A549 (cell line): ENCODE measurements at regions not wholly inside any gene's neighbourhood (a gene's known extent, or its start where the extent isn't known, plus 50 kb on each side); places are given as distances from the start of the nearest gene placed in this dataset.

Experiments used
- ATAC-seq, 2 experiments: fragments of 200-7000 bp in 1 of 2; fragments of >200 bp in 1 of 2; cut with Nextera tagmentation in 1 of 2; cut with Tn5 transposase in 1 of 2; 3 replicates each; pipeline versions ENCODE4 v1.8.0 to v1.9.1; 2018 to 2020; ENCODE audit warnings: mild to moderate bottlenecking in 1 of 2, moderate library complexity in 1 of 2
- CTCF ChIA-PET: fragments of 300-600 bp; sonication (Branson Sonifier 250); formaldehyde crosslinking; extraction: SDS; loops from one replicate; lab custom pipeline; 2021; ENCODE audit warnings: antibody characterized with exemption, inconsistent platforms; lab: Yijun Ruan, JAX
- POLR2A ChIA-PET: fragments of 350-600 bp; formaldehyde crosslinking; extraction: SDS; loops from one replicate; lab custom pipeline; 2021; ENCODE audit warnings: antibody characterized with exemption, inconsistent platforms; lab: Yijun Ruan, JAX
- DNase-seq, 2 experiments: peaks; one replicate each; pipeline versions ENCODE4 v3.0.0 to v3.0.0-alpha.2; 2011 to 2016; ENCODE audit warnings: low read depth in 1 of 2, low spot score in 1 of 2
- FAIRE-seq: peaks from 2 replicates; lab custom pipeline; 2011; peaks lifted over from hg19 to GRCh38; lab: Jason Lieb, UNC
- H3K27ac ChIP-seq, 2 experiments: fragments of >200 bp; sonication (Bioruptor Twin); formaldehyde crosslinking; 3 replicates each; pipeline ENCODE4 v1.5.1; 2016 to 2017
- H3K4me1 ChIP-seq: fragments of >200 bp; sonication (Bioruptor Twin); formaldehyde crosslinking; 3 replicates; pipeline ENCODE4 v1.6.1; 2016
- H3K4me2 ChIP-seq: fragments of >200 bp; sonication (Bioruptor Twin); formaldehyde crosslinking; 3 replicates; pipeline ENCODE4 v1.6.1; 2016
- H3K4me3 ChIP-seq: fragments of >200 bp; sonication (Bioruptor Twin); formaldehyde crosslinking; 3 replicates; pipeline ENCODE4 v1.5.1; 2016
- H3K9me3 ChIP-seq: fragments of >200 bp; sonication (Bioruptor Twin); formaldehyde crosslinking; 3 replicates; pipeline ENCODE4 v1.6.1; 2016
- BHLHE40 ChIP-seq: IDR thresholded peaks from 2 replicates; pipeline ENCODE4 v1.6.1; 2012; ENCODE audit warnings: low read depth, low read length, inconsistent platforms
- EHF ChIP-seq: fragments of 250-450 bp; sonication (Bioruptor Pico); IDR thresholded peaks from 2 replicates; pipeline ENCODE4 v1.5.0; 2020; ENCODE audit warnings: mild to moderate bottlenecking
- KDM1A ChIP-seq: fragments of 200-600 bp; sonication (generic); IDR thresholded peaks from 2 replicates; pipeline ENCODE4 v1.6.1; 2016; ENCODE audit warnings: low read depth, mild to moderate bottlenecking
- MAFK ChIP-seq: fragments of 450-650 bp; IDR thresholded peaks from 2 replicates; pipeline ENCODE4 v1.6.1; 2014; ENCODE audit not compliant: partially characterized antibody
- MAZ ChIP-seq: fragments of 150-350 bp; IDR thresholded peaks from 2 replicates; pipeline ENCODE4 v1.6.1; 2014; ENCODE audit warnings: antibody characterized with exemption, low read depth, low read length, borderline replicate concordance
- MYC ChIP-seq: IDR thresholded peaks from 2 replicates; pipeline ENCODE4 v1.6.1; 2012; ENCODE audit warnings: mild to moderate bottlenecking, inconsistent platforms, low read length, improper control_type of control experiment, borderline replicate concordance
- POLR2A ChIP-seq: IDR thresholded peaks from 2 replicates; pipeline ENCODE4 v1.6.1; 2012; ENCODE audit warnings: mild to moderate bottlenecking, low read length
- RAD21 ChIP-seq, 2 experiments: fragments of >200 bp in 1 of 2; sonication (Bioruptor Twin) in 1 of 2; formaldehyde crosslinking in 1 of 2; IDR thresholded peaks in 1 of 2; conservative IDR thresholded peaks in 1 of 2; 2 replicates in 1 of 2; 3 replicates in 1 of 2; pipeline ENCODE4 v1.6.1; 2012 to 2018; ENCODE audit warnings: inconsistent platforms in 1 of 2
- RNF2 ChIP-seq: fragments of 200-600 bp; sonication (generic); IDR thresholded peaks from 2 replicates; pipeline ENCODE4 v1.6.1; 2016; ENCODE audit warnings: low read depth, mild to moderate bottlenecking, antibody characterized with exemption, moderate library complexity, borderline replicate concordance
- SREBF2 ChIP-seq: fragments of 450-650 bp; IDR thresholded peaks from 2 replicates; pipeline ENCODE4 v1.6.1; 2014; ENCODE audit warnings: mild to moderate bottlenecking, moderate library complexity
- TFCP2L1 ChIP-seq: fragments of 250-450 bp; sonication (Bioruptor Pico); IDR thresholded peaks from 2 replicates; pipeline ENCODE4 v1.5.0; 2021; ENCODE audit warnings: mild to moderate bottlenecking
- TP53 ChIP-seq: fragments of 250-450 bp; sonication (Bioruptor Pico); IDR thresholded peaks from 2 replicates; pipeline ENCODE4 v1.5.0; 2021; ENCODE audit warnings: mild to moderate bottlenecking, moderate library complexity
- ZNF302 ChIP-seq: fragments of 250-450 bp; sonication (Bioruptor Pico); IDR thresholded peaks from 2 replicates; pipeline ENCODE4 v1.9.0; 2021; ENCODE audit warnings: inconsistent platforms, mild to moderate bottlenecking, moderate library complexity
- WGBS: methylation state at CpG from one replicate; pipeline ENCODE4 v1.1.6; 2017; ENCODE audit errors: missing lambda C conversion rate; 5-methylcytosine and 5-hydroxymethylcytosine counted together
- TF ChIP-seq, protein P1 (sequence below): IDR thresholded peaks from 2 replicates; pipeline ENCODE4 v1.6.1; 2012
- TF ChIP-seq, protein P2 (sequence below): fragments of 450-650 bp; IDR thresholded peaks from 2 replicates; pipeline ENCODE4 v1.6.1; 2014; ENCODE audit warnings: antibody characterized with exemption
- TF ChIP-seq, protein P3 (sequence below): IDR thresholded peaks from 2 replicates; pipeline ENCODE4 v1.6.1; 2012; ENCODE audit warnings: low read depth, borderline replicate concordance
- TF ChIP-seq, protein P4 (sequence below): fragments of >200 bp; sonication (Bioruptor Twin); formaldehyde crosslinking; IDR thresholded peaks from 2 replicates; pipeline ENCODE4 v1.6.1; 2016
- TF ChIP-seq, protein P5 (sequence below): fragments of 150-350 bp; IDR thresholded peaks from 2 replicates; pipeline ENCODE4 v1.6.1; 2014; ENCODE audit warnings: low read depth, mild to moderate bottlenecking, low read length
- TF ChIP-seq, protein P6 (sequence below): fragments of 250-450 bp; sonication (Bioruptor Pico); IDR thresholded peaks from 2 replicates; pipeline ENCODE4 v1.5.0; 2020; ENCODE audit warnings: low read depth, mild to moderate bottlenecking, moderate library complexity
- TF ChIP-seq, protein P7 (sequence below): fragments of >200 bp; sonication (Bioruptor Twin); formaldehyde crosslinking; IDR thresholded peaks from 3 replicates; pipeline ENCODE4 v1.6.1; 2016

DNA sequence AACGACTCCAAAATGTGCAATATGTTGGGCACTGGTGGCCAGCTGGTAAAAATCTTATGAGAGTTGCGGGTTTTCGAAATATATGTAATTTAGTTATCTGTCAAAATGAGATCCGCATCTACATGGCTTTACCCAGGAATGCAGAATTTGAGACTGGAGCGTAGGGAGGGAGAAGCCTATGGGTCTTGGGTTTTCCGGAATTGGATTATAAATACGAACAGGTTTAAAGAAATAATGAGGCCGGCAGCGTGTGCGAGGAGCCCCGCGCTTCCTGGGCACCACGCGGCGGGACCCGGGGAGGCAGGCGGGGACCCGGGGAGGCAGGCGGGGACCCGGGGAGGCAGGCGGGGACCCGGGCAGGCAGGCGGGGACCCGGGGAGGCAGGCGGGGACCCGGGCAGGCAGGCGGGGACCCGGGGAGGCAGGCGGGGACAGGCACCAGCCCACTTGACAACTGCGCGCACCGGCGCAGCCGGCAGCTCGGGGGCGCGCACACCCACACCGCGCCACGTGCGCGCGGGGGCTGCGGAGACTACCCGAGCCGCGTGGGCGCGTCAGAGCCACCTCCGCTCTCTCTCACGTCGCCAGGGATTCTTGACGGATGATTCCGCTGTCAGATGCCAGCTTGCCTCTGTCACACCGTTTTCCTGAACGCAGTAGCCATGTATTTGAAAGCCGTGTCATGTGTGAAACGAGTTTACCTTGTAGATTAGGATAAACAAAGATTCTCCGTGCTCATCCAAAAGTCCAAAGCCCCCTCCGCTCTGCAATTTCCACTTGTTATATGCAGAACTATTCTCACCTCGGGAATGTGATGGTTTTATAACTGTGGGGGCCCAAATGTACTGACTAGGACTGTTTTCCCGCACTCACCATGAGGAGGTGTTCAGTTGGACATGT, 54.3 kb upstream of the HNRNPU start:
- FAIRE-seq, result no peak
- ATAC-seq, result peak; percentile 82 to 85
- no peaks in the 10 kb centered on the region for H3K9me3 ChIP-seq
- H3K4me1 ChIP-seq, result peaks cover 4% of the 10 kb centered on the region; the same call in 1 of the 3 replicates
- 0 out of 5 replicates have a peak, but pooled peaks have one; percentile 4 to 26 for TF ChIP-seq RAD21 (conservative IDR thresholded peaks at IDR 0.05 in 1 of 2, IDR thresholded peaks at IDR 0.05 in 1 of 2)
- TF ChIP-seq, protein P1, sequence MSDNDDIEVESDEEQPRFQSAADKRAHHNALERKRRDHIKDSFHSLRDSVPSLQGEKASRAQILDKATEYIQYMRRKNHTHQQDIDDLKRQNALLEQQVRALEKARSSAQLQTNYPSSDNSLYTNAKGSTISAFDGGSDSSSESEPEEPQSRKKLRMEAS, result peak; percentile 94
- no peak for TF ChIP-seq TFCP2L1 (CRISPR knock-in tag)
- TF ChIP-seq, protein P2, sequence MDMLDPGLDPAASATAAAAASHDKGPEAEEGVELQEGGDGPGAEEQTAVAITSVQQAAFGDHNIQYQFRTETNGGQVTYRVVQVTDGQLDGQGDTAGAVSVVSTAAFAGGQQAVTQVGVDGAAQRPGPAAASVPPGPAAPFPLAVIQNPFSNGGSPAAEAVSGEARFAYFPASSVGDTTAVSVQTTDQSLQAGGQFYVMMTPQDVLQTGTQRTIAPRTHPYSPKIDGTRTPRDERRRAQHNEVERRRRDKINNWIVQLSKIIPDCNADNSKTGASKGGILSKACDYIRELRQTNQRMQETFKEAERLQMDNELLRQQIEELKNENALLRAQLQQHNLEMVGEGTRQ, result 0 out of 2 replicates have a peak, but pooled peaks have one; percentile 15
- TF ChIP-seq, protein P3, sequence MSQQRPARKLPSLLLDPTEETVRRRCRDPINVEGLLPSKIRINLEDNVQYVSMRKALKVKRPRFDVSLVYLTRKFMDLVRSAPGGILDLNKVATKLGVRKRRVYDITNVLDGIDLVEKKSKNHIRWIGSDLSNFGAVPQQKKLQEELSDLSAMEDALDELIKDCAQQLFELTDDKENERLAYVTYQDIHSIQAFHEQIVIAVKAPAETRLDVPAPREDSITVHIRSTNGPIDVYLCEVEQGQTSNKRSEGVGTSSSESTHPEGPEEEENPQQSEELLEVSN, result peak; percentile 28; the same call in 1 of the 2 replicates
- WGBS, result 12% methylated on average over 34 of the region's 62 CpGs
- CTCF ChIA-PET, result interaction anchor here (0.6 to 2.0 kb wide), 3 partner anchors 10 to 315 kb away, joined by 4 to 5 read pairs (median 4); a partner anchor contains a TSS
- POLR2A ChIA-PET, result interaction anchor here (1.1 kb wide), 1 partner anchor 52 kb away, joined by 3 read pairs; no protein-coding TSS in a partner anchor
- peak overlapping the region; percentile 70 for H3K4me2 ChIP-seq
- DNase-seq, result peak; percentile 40 to 49
- peak overlapping the region; percentile 43 for H3K4me3 ChIP-seq
- H3K27ac ChIP-seq, result peak overlapping the region; percentile 21 to 79; a peak in 5 of 6 replicates

DNA sequence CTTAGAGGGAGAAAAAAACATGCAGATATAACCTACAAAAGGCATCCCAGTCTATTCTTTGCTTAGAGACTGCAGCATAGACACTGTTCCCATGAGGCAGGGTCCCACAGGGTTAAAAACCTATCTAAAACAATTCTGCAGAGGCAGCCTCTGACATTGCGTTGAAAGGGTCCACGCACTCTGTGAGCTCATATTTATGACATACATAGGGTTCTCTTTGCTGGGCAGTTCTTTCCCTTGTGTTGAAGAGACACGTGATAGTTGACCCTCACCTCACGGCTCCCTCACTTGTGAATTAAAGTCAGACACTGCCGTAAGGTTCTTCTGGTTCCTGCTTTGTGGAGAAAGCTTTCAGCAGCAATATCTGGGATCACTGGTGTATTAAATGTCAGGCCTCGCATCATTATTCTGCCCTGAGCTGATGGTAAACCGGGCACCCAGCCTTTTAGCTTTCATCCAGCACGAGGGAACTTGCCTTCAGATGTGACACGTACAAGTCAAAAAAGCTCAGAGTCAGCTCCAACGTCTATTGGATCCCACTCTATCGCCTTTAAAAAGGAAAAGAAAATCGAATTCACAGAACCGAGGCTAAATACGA, 52.8 kb upstream of the HNRNPU start:
- 86% methylated on average over 14 of the region's 14 CpGs for WGBS
- Histone ChIP-seq H3K27ac (no peak overlapping the region), H3K4me1 (peaks cover 4% of the 10 kb centered on the region; the same call in 1 of the 3 replicates), H3K4me2 (no peak overlapping the region), H3K9me3 (no peaks in the 10 kb centered on the region), H3K4me3 (no peak overlapping the region)
- TF ChIP-seq, protein P4, sequence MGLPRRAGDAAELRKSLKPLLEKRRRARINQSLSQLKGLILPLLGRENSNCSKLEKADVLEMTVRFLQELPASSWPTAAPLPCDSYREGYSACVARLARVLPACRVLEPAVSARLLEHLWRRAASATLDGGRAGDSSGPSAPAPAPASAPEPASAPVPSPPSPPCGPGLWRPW, result no peak
- TF ChIP-seq EHF (CRISPR knock-in tag), result no peak
- no peak for TF ChIP-seq MAFK
- TF ChIP-seq POLR2A, result no peak
- no peak for TF ChIP-seq BHLHE40
- no peak for TF ChIP-seq MAZ
- no peak for TF ChIP-seq RNF2
- TF ChIP-seq, protein P2, result no peak
- no peak for TF ChIP-seq KDM1A
- no peak for TF ChIP-seq SREBF2
- TF ChIP-seq ZNF302 (CRISPR knock-in tag), result no peak
- no peak for TF ChIP-seq TP53 (CRISPR knock-in tag)
- TF ChIP-seq, protein P5, sequence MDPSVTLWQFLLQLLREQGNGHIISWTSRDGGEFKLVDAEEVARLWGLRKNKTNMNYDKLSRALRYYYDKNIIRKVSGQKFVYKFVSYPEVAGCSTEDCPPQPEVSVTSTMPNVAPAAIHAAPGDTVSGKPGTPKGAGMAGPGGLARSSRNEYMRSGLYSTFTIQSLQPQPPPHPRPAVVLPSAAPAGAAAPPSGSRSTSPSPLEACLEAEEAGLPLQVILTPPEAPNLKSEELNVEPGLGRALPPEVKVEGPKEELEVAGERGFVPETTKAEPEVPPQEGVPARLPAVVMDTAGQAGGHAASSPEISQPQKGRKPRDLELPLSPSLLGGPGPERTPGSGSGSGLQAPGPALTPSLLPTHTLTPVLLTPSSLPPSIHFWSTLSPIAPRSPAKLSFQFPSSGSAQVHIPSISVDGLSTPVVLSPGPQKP, result no peak
- TF ChIP-seq, protein P6, sequence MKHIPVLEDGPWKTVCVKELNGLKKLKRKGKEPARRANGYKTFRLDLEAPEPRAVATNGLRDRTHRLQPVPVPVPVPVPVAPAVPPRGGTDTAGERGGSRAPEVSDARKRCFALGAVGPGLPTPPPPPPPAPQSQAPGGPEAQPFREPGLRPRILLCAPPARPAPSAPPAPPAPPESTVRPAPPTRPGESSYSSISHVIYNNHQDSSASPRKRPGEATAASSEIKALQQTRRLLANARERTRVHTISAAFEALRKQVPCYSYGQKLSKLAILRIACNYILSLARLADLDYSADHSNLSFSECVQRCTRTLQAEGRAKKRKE, result no peak
- no peak for TF ChIP-seq MYC
- TF ChIP-seq, protein P7, sequence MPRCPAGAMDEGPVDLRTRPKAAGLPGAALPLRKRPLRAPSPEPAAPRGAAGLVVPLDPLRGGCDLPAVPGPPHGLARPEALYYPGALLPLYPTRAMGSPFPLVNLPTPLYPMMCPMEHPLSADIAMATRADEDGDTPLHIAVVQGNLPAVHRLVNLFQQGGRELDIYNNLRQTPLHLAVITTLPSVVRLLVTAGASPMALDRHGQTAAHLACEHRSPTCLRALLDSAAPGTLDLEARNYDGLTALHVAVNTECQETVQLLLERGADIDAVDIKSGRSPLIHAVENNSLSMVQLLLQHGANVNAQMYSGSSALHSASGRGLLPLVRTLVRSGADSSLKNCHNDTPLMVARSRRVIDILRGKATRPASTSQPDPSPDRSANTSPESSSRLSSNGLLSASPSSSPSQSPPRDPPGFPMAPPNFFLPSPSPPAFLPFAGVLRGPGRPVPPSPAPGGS, result no peak
- DNase-seq (no peak), FAIRE-seq (no peak), ATAC-seq (no peak)
- POLR2A ChIA-PET, result interaction anchor here (1.0 kb wide), 1 partner anchor 52 kb away, joined by 3 read pairs; no protein-coding TSS in a partner anchor
- CTCF ChIA-PET, result interaction anchor here (1.1 kb wide), 1 partner anchor 126 kb away, joined by 4 read pairs; no protein-coding TSS in a partner anchor
